8988T (cell line): ENCODE measurements at regions not wholly inside any gene's neighbourhood (a gene's known extent, or its start where the extent isn't known, plus 50 kb on each side); places are given as distances from the start of the nearest gene placed in this dataset.
"Not testable (repeated sequence)": the region's sequence is repeated elsewhere in the genome, so short reads cannot be mapped to it uniquely, and the experiment has no call there.

ENCODE experiments used
- DNase-seq: peaks from one replicate; pipeline ENCODE4 v3.0.0; 2011

DNA sequence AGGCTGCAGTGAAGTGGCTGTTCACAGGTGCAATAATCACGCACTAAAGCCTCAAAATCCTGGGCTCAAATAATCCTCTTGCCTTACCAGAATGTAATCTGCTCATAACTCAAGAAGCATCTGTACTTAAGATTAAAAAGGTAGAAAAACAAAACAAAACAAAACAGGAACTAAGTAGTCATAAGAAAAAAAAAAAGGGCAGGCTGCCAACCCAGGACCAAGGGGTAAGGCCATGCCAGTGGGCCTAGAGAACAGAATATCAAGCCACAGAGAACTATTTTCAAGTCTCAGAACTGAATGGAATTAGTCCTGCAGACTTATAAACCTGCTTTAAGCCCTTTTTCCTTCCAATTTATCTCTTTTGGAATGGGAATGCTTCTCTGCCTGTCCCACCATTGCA lies 64.8 kb upstream of the TBC1D3K start:
- no peak for DNase-seq

DNA sequence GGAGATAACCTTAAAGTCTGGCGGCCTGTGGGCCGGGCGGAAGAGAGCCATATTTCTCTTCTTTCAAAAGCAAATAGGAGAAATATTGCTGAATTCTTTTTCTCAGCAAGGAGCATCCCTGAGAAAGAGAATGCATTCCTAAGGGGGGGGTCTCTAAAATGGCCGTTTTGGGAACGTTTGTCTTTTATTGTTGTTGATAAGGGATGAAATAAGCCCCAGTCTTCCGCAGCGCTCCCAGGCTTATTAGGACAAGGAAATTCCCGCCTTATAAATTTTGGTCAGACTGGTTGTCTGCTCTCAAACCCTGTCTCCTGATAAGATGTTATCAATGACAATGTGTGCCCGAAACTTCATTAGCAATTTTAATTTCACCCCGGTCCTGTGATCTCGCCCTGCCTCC lies 65.8 kb upstream of the TBC1D3K start:
- not testable (repeated sequence) for DNase-seq

DNA sequence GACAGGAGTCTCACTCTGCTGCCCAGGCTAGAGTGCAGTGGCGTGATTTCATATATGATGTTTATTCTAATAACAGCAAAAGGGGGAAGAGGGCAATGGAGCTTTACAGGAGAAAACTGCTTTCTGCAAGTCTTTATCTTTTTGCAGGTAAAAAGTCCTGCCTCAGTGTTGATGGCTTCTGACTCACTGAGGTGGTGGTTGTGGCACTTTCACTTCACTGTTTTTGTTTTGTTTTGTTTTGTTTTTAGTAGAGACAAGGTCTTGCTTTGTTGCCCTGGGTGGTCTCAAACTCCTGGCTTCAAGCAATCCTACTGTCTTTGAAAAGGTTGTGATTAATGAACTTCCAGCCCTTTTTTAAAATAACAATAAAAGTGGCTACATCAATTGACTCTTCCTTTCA lies 68.0 kb upstream of the TBC1D3K start:
- no peak for DNase-seq

DNA sequence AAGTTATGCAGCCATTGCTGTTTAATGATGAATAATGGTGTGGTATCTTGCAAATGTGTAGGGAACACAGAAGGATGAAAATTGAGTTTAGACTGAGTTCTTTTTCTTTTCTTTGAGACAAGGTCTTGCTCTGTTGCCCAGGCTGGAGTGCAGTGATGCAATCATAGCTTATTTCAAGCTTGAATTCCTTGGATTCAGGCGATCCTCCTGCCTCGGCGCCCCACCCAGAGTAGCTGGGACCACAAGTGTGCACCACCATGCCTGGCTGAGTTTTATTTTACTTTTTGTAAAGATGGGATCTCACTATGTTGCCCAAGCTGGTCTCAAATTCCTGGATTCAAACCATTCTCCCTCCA lies 74.6 kb upstream of the TBC1D3K start:
- no peak for DNase-seq

DNA sequence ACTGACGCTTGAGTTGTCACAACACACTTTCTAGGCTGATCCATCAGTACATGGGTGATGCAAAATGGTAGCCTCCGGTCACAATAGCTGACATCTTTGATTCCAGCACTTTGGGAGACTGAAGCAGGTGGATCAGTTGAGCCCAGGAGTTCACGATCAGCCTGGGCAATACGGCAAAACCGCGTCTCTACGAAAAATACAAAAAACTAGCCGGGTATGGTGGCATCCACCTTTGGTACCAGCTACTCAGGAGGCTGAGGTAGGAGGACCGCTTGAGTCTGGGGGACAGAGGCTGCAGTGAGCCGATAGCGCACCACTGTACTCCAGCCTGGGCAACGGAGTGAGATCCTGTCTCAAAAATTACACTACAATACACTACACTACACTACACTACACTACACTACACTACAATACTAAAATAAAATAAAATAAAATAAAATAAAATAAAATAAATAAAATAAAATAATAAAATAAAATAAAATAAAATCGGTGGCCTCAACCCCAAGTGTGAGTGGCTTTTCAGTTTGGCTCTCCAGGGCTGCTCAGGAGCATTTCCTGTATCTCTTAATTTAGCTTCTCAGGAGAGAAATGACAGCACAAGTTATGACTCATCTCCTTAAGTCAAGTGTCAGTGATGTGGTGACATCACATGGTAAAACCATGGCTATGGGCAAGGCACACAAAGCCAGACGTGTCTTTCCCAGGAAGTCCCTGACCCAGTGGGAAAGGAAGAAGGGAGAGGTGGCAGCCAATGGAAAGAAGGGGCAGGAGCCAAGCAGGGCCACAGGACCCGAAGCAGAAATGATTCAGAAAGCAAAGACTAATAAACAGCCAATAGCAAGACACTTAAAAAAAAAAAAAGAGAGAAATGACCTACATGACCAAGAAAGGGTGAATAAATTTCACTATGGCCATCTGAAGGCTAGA lies 75.3 kb upstream of the TBC1D3K start:
- no peak for DNase-seq

DNA sequence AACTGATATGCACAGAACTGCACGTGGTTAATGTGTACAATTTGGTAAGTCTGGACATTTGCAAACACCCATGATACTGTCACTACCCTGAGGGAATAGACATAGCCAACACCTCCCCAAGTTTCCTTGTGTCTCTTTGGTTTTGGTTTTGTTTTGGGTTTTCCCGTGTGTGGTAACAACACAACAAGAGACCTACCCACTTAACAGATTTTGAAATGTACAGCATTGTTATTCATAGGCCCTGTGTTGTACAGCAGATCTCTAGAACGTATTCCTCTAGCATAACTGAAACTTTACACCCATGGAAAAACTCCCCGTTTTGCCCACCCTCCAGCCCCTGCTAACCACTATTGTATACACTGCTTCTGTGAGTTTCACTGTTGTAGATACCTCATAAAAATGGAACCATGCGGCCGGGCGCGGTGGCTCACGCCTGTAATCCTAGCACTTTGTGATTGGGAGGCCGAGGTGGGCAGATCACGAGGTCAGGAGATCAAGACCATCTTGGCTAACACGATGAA lies 76.3 kb upstream of the TBC1D3K start:
- no peak for DNase-seq

DNA sequence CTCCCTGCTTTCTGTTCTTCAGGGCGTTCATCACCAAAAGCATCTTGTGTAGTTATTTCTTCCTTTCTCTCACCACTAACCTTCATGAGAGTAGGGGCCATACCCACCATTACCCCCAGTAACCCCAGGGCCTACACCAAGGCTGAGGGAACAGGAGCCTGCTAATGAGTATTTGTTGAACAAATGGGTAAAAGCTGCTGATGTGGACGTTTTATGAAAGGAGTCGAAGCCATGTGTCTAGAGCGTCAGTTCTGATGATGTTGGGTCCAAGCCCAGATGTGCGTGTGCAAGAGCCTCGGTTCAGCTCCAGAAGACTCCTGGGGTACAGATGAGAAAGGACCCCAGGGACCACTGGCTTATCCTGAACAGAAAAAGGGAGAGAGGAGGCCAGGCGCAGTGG lies 77.1 kb upstream of the TBC1D3K start:
- DNase-seq: no peak

DNA sequence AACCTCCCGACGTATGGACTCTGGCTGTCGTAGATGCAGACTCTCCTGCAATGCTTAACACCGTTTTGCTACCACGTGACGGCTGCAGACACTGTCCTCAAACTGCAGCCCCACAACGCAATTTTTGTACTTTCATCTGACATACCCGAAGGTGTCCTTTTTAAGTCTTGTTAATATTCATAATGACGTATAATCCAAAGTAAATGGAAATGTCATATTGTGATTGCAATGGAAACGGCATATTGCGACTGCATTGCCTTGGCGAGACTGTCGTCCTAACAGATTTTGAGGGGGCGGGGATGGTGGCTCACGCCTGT lies 79.3 kb upstream of the TBC1D3K start:
- no peak for DNase-seq

DNA sequence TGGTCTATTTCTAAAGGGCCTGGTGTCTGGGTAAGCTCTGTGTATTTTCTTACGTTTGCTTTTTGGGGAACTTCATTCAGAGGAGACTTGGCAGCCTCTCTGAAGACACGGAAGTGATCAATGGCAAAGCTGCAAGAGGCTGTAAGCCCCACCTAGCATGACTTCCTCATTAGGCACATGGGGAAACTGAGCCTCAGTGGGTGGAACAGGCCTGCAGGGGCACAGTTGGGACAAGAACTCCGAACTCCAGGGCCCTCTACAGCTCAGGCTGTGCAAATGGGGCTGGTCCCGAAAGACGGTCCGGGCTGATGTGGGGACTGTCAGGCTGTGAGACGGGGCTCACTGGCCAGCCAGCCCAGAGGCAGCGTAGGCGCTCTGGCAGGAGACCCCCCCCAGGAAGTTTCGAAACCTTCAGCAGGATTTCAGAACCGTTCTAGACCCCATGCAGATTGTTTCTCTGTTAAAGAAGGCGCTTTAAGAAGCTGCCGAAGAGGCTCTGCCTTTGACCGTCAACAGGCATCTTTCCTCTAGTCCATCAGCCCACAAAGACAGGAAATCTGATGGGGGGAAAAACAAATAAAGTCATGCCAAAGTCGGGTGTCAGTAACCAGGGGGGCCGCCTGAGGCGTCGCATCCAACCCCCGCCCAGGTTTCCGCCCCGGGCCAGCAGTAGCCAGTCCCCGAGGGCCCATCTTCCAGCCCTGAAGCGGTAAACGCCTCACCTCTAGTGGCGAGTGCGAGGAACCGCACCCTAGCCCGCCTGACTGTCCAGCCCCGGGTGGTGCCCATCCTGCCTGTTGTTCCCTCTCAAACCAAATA lies 79.8 kb upstream of the TBC1D3K start:
- peak; percentile 60 for DNase-seq

DNA sequence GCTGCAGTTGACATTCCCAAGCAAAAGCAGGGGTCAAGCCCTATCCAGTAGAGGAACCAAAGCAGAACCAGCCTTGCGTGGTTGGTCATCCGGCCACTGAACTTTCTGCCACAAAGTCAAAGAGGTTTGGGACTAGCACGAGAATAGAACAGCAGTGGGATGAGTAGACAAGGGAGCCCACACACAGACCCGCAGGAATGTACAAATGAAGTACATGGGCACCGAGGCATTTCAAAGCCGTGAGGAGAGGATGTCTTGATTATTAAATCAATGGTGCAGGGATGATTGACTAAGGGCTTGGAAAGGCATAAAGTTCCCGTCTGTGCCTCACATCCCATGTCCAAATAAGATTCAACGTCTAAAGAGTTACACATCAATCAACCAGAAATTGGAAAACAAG lies 81.8 kb upstream of the TBC1D3K start:
- DNase-seq: no peak

DNA sequence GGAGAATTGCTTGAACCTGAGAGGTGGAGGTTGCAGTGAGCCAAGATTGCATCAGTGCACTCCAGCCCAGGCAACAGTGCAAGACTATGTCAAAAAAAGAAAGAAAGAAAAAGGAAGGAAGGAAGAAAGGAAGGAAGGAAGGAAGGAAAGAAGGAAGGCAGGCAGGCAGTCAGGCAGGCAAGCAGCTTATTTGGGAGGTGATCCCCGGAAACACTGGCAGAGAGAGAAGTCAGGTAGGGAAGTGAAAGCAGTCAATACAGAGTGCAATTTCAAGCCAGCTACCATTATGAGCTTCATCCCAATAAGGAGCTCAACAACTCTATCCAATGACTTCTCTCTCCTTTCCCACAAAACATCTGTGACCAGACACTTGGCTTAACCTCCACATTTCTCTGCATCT lies 83.0 kb upstream of the TBC1D3K start:
- no peak for DNase-seq

DNA sequence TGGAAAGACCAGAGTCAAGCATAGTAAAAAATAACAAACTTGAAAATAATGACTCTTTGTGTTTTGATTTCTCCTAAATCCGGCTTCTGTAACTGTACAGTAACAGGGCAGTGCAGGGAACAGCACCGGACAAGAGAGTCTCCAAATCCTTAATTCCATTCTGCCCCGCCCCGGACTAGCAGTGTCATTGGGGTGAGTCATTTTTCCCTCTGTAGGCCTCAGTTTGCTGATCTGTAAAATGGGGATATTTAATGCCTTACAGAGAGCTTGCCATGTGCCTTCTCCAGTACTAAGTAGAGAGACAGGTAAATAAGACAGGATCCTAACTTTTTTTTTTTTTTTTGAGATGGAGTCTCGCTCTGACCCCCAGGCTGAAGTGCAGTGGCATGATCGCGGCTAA lies 83.6 kb upstream of the TBC1D3K start:
- DNase-seq: no peak

DNA sequence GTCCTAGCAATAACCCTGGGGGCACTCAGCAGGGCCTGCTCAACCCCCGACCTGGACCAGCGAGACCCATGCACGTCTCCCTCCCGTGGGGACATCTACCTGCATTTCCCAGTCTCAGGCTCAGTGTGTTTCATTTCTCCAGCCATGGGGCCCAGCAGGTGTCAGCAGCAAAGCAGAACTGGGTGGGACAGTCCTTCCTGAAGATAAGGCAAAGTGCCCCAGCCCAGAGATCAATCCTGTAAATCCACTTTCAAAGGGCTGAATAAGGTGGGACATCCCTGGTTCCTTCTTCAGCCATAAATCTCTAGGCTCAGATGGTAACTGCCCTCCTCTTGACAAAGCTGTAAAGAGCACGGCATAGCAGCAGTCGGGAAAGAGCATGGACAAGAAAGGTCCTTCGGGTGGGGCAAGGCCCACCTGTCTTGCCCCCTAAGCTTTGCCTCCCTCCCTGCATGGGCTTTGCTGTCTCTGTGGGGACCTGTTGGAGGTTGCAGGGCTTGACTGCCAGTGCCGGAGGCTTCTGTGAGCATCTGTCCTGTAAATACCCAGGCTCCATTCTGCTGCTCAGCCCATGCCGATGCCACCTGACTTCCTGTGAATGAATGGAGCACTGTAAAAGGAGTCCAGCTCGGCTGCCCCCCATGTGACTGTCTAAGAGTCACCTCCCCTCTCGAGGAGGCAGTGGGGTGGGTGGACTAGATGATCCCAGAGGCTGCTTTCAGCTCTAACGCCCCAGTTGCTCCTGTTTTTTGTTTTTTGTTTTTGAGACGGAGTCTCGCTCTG lies 84.8 kb upstream of the TBC1D3K start:
- DNase-seq: no peak

DNA sequence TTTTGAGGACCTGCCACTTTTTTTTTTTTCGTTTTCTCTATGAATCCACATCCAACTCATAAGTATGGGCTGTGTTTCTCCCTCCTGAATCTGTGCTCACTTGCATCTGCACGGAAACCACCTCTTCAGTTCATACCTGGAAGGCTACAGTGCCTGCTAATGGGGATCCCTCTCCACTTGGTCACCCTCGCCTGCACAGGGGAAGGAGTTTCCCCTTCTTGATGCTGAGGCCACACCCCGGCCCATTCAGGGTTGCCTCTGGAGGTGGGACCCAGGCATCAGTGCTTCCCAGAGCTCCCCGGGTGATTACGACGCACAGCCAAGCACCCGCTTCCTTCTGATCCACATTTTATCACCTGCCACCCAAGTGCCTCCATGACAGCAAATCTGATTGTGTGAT lies 85.9 kb upstream of the TBC1D3K start:
- no peak for DNase-seq

DNA sequence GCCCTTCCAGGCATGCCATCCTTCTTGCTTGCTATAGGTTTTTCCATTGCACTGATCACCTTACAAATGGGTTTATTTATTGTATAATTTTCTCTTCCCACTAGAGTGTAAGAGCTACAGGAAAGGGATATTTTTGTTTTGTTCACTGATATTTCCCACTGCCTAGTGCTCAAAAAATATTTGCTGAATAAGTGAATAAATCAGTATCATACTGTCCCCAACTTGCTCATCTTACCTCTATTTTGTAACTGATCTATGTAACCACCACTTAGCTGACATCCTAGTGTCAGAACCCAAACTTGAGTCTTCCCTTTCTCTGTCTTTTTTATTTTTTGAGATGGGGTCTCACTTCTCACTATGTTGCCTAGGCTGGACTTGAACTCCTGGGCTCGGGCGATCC lies 87.6 kb upstream of the TBC1D3K start:
- DNase-seq: no peak

DNA sequence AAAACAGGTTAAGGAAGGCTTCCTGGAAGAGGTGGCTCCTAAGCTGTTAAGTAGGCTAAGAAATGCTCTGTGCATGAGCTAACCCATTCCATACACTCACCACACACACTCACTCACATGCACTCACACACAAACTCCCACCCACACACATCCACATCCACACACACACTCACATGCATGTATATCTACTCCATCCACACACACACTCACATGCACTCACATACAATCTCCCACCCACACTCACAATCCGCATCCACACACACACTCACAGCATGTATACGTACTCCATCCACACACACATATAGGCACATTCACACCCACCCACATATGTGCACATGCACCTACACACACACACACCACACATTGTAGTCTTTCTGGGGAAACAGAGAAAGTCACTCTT lies 89.3 kb upstream of the HNF1B start:
- DNase-seq: no peak

DNA sequence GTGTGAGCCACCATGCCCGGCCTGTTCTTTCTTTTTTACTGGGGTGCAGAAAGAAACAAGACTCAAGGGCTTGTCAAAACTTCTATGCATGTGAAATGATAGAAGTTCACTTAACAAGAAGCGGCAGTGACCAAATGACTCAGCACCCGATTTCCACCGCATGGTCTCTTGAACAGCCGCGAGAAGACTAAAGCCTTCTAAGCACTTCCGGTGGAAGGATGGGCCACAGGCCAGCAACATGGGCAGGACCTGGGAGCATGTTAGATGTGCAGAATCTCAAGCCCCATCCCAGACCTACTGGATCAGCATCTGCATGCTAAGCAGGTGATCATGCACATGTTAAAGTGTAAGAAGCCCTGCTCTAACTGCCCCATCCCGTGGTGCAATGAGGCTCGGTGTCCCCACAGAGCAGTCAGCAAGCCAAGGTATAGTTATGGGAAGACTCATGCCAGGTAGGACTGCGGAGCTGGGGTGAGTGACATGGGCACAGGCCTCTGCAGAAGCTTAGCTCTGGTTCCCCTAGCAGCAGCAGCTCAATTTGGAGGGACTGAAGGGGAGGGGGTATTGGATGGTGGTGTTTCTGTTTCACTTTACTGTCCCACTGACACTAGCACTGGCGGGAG lies 88.5 kb upstream of the HNF1B start:
- DNase-seq: no peak

DNA sequence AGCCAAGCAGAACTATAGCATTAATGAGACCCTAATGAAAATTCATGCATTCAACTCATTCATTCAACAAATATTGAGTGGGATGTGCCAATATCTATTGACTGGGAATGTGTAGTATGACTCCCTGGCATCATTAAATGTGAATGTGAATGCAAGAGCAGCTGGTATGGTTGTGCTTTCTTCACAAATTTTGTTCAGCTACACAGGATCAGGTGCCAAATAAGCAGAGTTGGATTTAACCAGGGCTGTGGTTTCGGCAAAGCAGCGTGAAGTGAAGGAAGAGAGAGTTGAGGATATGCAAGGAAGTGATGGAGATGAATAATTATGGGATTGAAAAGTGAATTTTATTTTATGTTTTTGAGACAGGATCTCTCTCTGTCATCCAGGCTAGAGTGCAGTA lies 87.1 kb upstream of the HNF1B start:
- DNase-seq: no peak

DNA sequence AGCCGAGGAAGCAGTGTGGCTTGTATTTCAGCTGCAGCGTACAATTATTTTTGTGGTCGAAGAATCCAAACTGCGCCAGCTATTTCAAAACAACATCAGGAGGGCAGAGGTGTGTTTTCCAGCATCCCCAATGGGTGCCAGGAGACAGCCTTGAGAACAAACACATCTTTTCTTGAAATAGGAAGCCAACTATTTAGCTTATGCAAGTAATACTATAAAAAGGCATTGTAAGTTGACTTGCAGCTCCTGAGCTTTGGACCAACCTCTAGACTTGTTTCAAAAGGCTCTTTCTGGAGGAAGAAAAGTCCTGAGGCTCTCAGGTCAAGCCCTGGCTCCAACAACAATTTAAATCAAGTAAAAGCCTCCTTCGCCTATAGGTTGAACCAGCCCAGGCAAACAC lies 86.6 kb upstream of the HNF1B start:
- no peak for DNase-seq

DNA sequence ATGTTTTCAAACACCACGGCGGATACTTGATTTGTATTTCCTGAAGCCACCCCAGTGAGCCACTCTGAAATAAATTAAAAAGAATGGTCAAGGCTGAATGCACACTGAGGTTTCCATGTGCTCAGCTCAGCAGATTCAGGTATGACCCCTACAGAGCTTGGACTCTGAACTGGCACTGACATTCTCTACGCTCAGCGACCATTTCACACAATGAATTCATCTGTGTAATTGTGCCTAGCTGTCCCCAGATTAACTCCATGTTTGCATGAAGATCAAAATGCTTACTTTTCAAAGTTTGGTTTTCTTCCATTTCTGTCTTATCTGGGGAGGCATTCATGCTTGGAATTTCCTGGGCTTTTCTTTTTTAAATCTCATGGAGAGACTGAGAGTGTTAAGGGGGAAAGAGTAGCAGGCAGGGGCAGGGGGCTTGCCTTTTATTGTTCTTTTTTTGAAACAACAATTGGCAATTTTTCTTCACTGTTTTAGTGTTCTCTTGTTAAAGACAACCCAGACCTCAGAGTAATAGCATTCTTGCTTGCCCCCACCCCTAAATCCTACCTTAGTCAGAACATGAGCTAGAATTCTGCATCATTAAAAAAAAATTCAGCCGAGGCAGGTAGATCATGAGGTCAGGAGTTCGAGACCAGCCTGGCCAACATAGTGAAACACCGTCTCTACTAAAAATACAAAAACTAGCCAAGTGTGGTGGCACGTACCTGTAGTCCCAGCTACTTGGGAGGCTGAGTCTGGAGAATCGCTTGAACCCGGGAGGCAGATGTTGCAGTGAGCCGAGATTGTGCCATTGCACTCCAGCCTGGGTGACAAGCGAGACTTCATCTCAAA lies 85.5 kb upstream of the HNF1B start:
- no peak for DNase-seq

DNA sequence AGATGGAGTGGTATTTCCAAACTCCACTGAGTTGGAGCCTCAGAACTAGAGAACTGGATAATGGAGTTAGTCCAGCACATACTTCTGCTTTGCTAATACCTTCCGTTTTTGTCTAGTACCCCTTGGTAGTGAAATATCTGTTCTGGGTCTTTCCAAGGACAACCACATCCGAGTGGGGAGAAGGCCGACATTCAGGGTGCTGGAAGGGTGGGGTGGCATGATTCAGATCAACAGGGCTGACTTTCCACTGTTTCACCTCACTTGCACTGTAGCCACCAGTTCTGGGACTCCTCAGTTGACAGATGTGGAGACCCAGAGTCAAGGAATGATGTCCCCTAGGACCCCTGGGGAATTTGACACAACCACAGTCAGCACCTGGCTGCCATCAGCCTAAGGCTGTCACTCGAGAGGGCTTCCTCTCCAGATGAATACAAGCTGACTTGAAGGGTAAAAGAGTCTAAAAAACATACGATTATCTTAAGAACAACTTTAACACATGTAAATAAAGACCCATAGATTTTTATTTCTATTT lies 84.8 kb upstream of the HNF1B start:
- DNase-seq: no peak

DNA sequence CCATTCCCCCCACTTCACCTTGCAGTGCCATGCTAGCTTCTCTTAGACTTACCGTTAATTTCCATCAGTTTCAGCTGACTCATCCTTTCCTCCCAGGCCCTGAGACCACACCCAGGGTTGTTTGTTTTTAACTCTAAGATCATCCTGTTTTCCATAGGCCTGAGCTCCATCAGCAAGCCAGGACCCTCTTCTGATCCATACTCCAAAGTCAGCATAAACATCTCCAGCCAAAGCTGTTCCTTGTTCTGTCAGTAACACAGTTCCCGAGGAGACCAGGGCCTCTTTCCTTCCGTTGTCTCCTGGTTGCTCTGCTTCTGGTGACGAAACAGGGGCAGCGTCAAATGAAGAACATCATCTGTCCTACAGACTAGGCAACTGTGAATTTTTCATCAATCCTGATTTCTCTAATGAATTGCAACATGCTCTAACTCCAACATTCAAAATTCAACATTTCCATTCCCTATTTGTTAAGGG lies 83.8 kb upstream of the HNF1B start:
- DNase-seq: no peak
